H1 (cell line): ENCODE measurements at regions not wholly inside any gene's neighbourhood (a gene's known extent, or its start where the extent isn't known, plus 50 kb on each side); places are given as distances from the start of the nearest gene placed in this dataset.

Experiments
- CTCF ChIA-PET: fragments of 300-600 bp; sonication (Branson Sonifier 250); formaldehyde crosslinking; loops from one replicate; lab custom pipeline; 2021; ENCODE audit not compliant: partially characterized antibody; lab: Charles Lee
- POLR2A ChIA-PET: fragments of 300-600 bp; sonication (Branson Sonifier 250); formaldehyde crosslinking; loops from one replicate; lab custom pipeline; 2021; ENCODE audit warnings: inconsistent platforms; ENCODE audit not compliant: partially characterized antibody; lab: Charles Lee
- DNase-seq, 2 experiments: peaks; one replicate each; pipeline versions ENCODE4 v3.0.0 to v3.0.0-alpha.2; 2010 to 2022; ENCODE audit warnings: low spot score in 2 of 2, low read depth in 1 of 2, mixed read lengths in 1 of 2
- FAIRE-seq: peaks from 2 replicates; lab custom pipeline; 2011; peaks lifted over from hg19 to GRCh38; lab: Jason Lieb, UNC
- H2AFZ ChIP-seq: 2 replicates; pipeline ENCODE4 v1.8.1; 2012; ENCODE audit warnings: low read length, inconsistent platforms
- H2AK5ac ChIP-seq: 2 replicates; pipeline ENCODE4 v1.6.1; 2013; ENCODE audit warnings: low read depth, low read length
- H2BK120ac ChIP-seq: replicated peaks from 2 replicates; pipeline ENCODE3; 2013; ENCODE audit warnings: low read depth, low read length, inconsistent platforms
- H2BK12ac ChIP-seq: 2 replicates; pipeline ENCODE4 v1.6.1; 2013; ENCODE audit warnings: low read depth, low read length
- H2BK15ac ChIP-seq: 2 replicates; pipeline ENCODE4 v1.6.1; 2013; ENCODE audit warnings: low read length
- H2BK20ac ChIP-seq: 2 replicates; pipeline ENCODE4 v1.6.1; 2013; ENCODE audit warnings: low read length
- H2BK5ac ChIP-seq: 2 replicates; pipeline ENCODE4 v1.6.1; 2013; ENCODE audit warnings: low read depth, low read length
- H3K14ac ChIP-seq: 2 replicates; pipeline ENCODE4 v1.6.1; 2013; ENCODE audit warnings: inconsistent platforms; ENCODE audit not compliant: insufficient read length
- H3K18ac ChIP-seq: 2 replicates; pipeline ENCODE4 v1.6.1; 2013; ENCODE audit warnings: low read length; ENCODE audit errors: extremely low read depth
- H3K23ac ChIP-seq: 2 replicates; pipeline ENCODE4 v1.6.1; 2013; ENCODE audit warnings: inconsistent platforms; ENCODE audit not compliant: insufficient read length
- H3K23me2 ChIP-seq: 2 replicates; pipeline ENCODE4 v1.6.1; 2013; ENCODE audit warnings: low read depth, low read length
- H3K27ac ChIP-seq: 2 replicates; pipeline ENCODE4 v1.6.1; 2011; ENCODE audit warnings: low read depth, low read length, inconsistent platforms
- H3K27me3 ChIP-seq, 4 experiments: replicated peaks in 1 of 4; 1 replicate in 1 of 4; 2 replicates in 3 of 4; pipeline versions ENCODE4 v1.6.1 to v1.8.1; 2011 to 2013; ENCODE audit warnings: low read length in 3 of 4, mild to moderate bottlenecking in 3 of 4, inconsistent platforms in 2 of 4, mixed read lengths in 2 of 4, moderate library complexity in 1 of 4; ENCODE audit not compliant: control insufficient read depth in 3 of 4, insufficient read depth in 3 of 4; ENCODE audit errors: extremely low read depth in 1 of 4
- H3K36me3 ChIP-seq, 4 experiments: 2 replicates each; pipeline versions ENCODE4 v1.6.1 to v1.8.1; 2011 to 2013; ENCODE audit warnings: mild to moderate bottlenecking in 4 of 4, low read length in 3 of 4, moderate library complexity in 2 of 4, control low read depth in 1 of 4, inconsistent platforms in 1 of 4; ENCODE audit not compliant: insufficient read depth in 4 of 4, control insufficient read depth in 2 of 4
- H3K4ac ChIP-seq: replicated peaks from 2 replicates; pipeline ENCODE3; 2013; ENCODE audit warnings: low read length, low read depth, mixed read lengths, inconsistent platforms; ENCODE audit not compliant: insufficient read length
- H3K4me1 ChIP-seq, 4 experiments: replicated peaks in 1 of 4; 1 replicate in 1 of 4; 2 replicates in 3 of 4; pipeline versions ENCODE4 v1.6.1 to v1.8.1; 2011 to 2013; ENCODE audit warnings: low read length in 3 of 4, inconsistent platforms in 2 of 4, mixed read lengths in 1 of 4; ENCODE audit not compliant: insufficient read depth in 4 of 4, control insufficient read depth in 3 of 4
- H3K4me2 ChIP-seq, 2 experiments: 2 replicates each; pipeline versions ENCODE4 v1.6.1 to v1.8.1; 2011 to 2013; ENCODE audit warnings: low read depth in 2 of 2, low read length in 2 of 2, control low read depth in 1 of 2, inconsistent platforms in 1 of 2, mild to moderate bottlenecking in 1 of 2; ENCODE audit not compliant: insufficient read depth in 1 of 2
- H3K4me3 ChIP-seq, 4 experiments: fragments of 200-600, 300-600 bp in 1 of 4; sonication (generic), shearing (Covaris generic), sonication (Bioruptor Twin) in 1 of 4; 2 replicates each; pipeline versions ENCODE4 v1.5.1 to v1.8.1; 2011 to 2016; ENCODE audit warnings: low read length in 4 of 4, low read depth in 3 of 4, control low read depth in 2 of 4, inconsistent platforms in 2 of 4, mild to moderate bottlenecking in 2 of 4, mixed read lengths in 1 of 4, moderate library complexity in 1 of 4; ENCODE audit not compliant: insufficient read depth in 2 of 4; ENCODE audit errors: extremely low read depth in 1 of 4
- H3K56ac ChIP-seq: replicated peaks from 2 replicates; pipeline ENCODE3; 2013; ENCODE audit warnings: low read depth, mild to moderate bottlenecking, mixed read lengths, low read length, inconsistent platforms; ENCODE audit not compliant: insufficient read length
- H3K79me1 ChIP-seq: 2 replicates; pipeline ENCODE4 v1.6.1; 2013; ENCODE audit warnings: low read depth, low read length, control low read depth
- H3K79me2 ChIP-seq, 2 experiments: 2 replicates each; pipeline versions ENCODE4 v1.6.1 to v1.8.1; 2012 to 2013; ENCODE audit warnings: low read length in 2 of 2, mild to moderate bottlenecking in 2 of 2, inconsistent platforms in 1 of 2; ENCODE audit not compliant: insufficient read depth in 2 of 2, control insufficient read depth in 1 of 2
- H3K9ac ChIP-seq, 4 experiments: replicated peaks in 1 of 4; 1 replicate in 1 of 4; 2 replicates in 3 of 4; pipeline versions ENCODE4 v1.6.1 to v1.8.1; 2011 to 2013; ENCODE audit warnings: low read depth in 3 of 4, low read length in 3 of 4, control low read depth in 2 of 4, mild to moderate bottlenecking in 2 of 4, moderate library complexity in 2 of 4, inconsistent platforms in 1 of 4; ENCODE audit errors: extremely low read depth in 1 of 4
- H3K9me3 ChIP-seq, 2 experiments: 2 replicates each; pipeline versions ENCODE4 v1.6.1 to v1.8.1; 2012 to 2013; ENCODE audit warnings: mild to moderate bottlenecking in 2 of 2, moderate library complexity in 2 of 2, control low read depth in 1 of 2, inconsistent platforms in 1 of 2, low read depth in 1 of 2, low read length in 1 of 2, mixed read lengths in 1 of 2; ENCODE audit not compliant: insufficient read depth in 2 of 2
- H4K20me1 ChIP-seq, 2 experiments: replicated peaks in 1 of 2; 2 replicates each; pipeline versions ENCODE3 to v1.8.1; 2011 to 2013; ENCODE audit warnings: inconsistent platforms in 2 of 2, low read length in 2 of 2, mild to moderate bottlenecking in 1 of 2; ENCODE audit not compliant: insufficient read depth in 2 of 2, control insufficient read depth in 1 of 2
- H4K5ac ChIP-seq: 2 replicates; pipeline ENCODE4 v1.6.1; 2013; ENCODE audit warnings: low read length, low read depth, mixed read lengths, inconsistent platforms; ENCODE audit not compliant: insufficient read length
- H4K8ac ChIP-seq: 2 replicates; pipeline ENCODE4 v1.8.0; 2013; ENCODE audit warnings: mild to moderate bottlenecking, moderate library complexity, low read length, inconsistent platforms; ENCODE audit not compliant: insufficient read depth; ENCODE audit errors: extremely low read depth
- H4K91ac ChIP-seq: replicated peaks from 2 replicates; pipeline ENCODE3; 2013; ENCODE audit warnings: low read length, mixed read lengths, inconsistent platforms; ENCODE audit not compliant: insufficient read length
- EZH2 ChIP-seq: fragments of 200-600 bp; sonication (generic); IDR thresholded peaks from 2 replicates; pipeline ENCODE4 v1.7.1; 2012; ENCODE audit warnings: low read depth, mild to moderate bottlenecking, moderate library complexity, low read length, inconsistent platforms; ENCODE audit not compliant: severe bottlenecking
- GTF2F1 ChIP-seq: IDR thresholded peaks from 2 replicates; pipeline ENCODE4 v1.6.1; 2012; ENCODE audit warnings: low read depth, low read length, improper control_type of control experiment, borderline replicate concordance
- KDM4A ChIP-seq: IDR thresholded peaks from one replicate; pipeline ENCODE4 v1.7.1; 2012; ENCODE audit warnings: low read depth, mild to moderate bottlenecking, moderate library complexity, low read length, inconsistent platforms; ENCODE audit not compliant: severe bottlenecking
- MAFK ChIP-seq: IDR thresholded peaks from 2 replicates; pipeline ENCODE4 v1.6.1; 2012; ENCODE audit warnings: low read depth, mild to moderate bottlenecking, improper control_type of control experiment, low read length
- POLR2A ChIP-seq, 2 experiments: IDR thresholded peaks; 1 replicate in 1 of 2; 2 replicates in 1 of 2; pipeline ENCODE4 v1.6.1; 2011; ENCODE audit warnings: low read depth in 2 of 2, low read length in 2 of 2, mild to moderate bottlenecking in 2 of 2; ENCODE audit errors: control extremely low read depth in 1 of 2
- RBBP5 ChIP-seq: IDR thresholded peaks from 2 replicates; pipeline ENCODE4 v1.7.1; 2012; ENCODE audit warnings: low read depth, mild to moderate bottlenecking, inconsistent platforms, low read length, moderate library complexity, borderline replicate concordance
- SIRT6 ChIP-seq: IDR thresholded peaks from one replicate; pipeline ENCODE4 v1.7.1; 2012; ENCODE audit warnings: low read length, inconsistent platforms
- SIX5 ChIP-seq: IDR thresholded peaks from 2 replicates; pipeline ENCODE4 v1.6.1; 2011; ENCODE audit warnings: mild to moderate bottlenecking, low read depth, low read length
- SP2 ChIP-seq: IDR thresholded peaks from 2 replicates; pipeline ENCODE4 v1.6.1; 2012; ENCODE audit warnings: mild to moderate bottlenecking, low read length, inconsistent platforms
- SUZ12 ChIP-seq: fragments of 200-600 bp; sonication (generic); IDR thresholded peaks from 2 replicates; pipeline ENCODE4 v1.6.1; 2012; ENCODE audit warnings: mild to moderate bottlenecking, inconsistent platforms, low read length, moderate library complexity, mixed read lengths
- TEAD4 ChIP-seq: IDR thresholded peaks from 2 replicates; pipeline ENCODE4 v1.6.1; 2012; ENCODE audit warnings: low read depth, low read length, inconsistent platforms, mixed read lengths
- YY1 ChIP-seq: IDR thresholded peaks from 2 replicates; pipeline ENCODE4 v1.6.1; 2011; ENCODE audit warnings: low read depth, mild to moderate bottlenecking, low read length
- TF ChIP-seq, protein P1 (sequence below): IDR thresholded peaks from 2 replicates; pipeline ENCODE4 v1.6.1; 2011; ENCODE audit warnings: low read depth, mild to moderate bottlenecking, low read length; ENCODE audit not compliant: insufficient read depth

- H2AK5ac ChIP-seq: no peak overlapping the region
- H4K5ac ChIP-seq: no peak overlapping the region
- H3K36me3 ChIP-seq: no peaks in the 10 kb centered on the region
- no peak overlapping the region for H3K56ac ChIP-seq
- no peaks in the 10 kb centered on the region for H3K79me1 ChIP-seq
- CTCF ChIA-PET: no interaction called here
- no peak overlapping the region for H3K18ac ChIP-seq
- H4K8ac ChIP-seq: no peak overlapping the region
- TF ChIP-seq TEAD4 (no peak), SIRT6 (no peak), EZH2 (no peak), SIX5 (no peak), KDM4A (no peak), MAFK (no peak), SUZ12 (no peak), POLR2A (IDR thresholded peaks at IDR 0.05; ENCODE audit: control extremely low read depth in 1 of 2, low read depth in 2 of 2, low read length in 2 of 2) (no peak), RBBP5 (no peak), GTF2F1 (no peak), YY1 (no peak), SP2 (no peak)
- TF ChIP-seq, protein P1, sequence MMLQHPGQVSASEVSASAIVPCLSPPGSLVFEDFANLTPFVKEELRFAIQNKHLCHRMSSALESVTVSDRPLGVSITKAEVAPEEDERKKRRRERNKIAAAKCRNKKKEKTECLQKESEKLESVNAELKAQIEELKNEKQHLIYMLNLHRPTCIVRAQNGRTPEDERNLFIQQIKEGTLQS: no peak
- no peak overlapping the region for H3K14ac ChIP-seq
- peaks cover 0 to 2% of the 10 kb centered on the region in 2 experiments; a peak in 1 of 4 replicates for H3K9me3 ChIP-seq
- no peak overlapping the region for H2BK5ac ChIP-seq
- no peak overlapping the region for H3K9ac ChIP-seq
- H3K23ac ChIP-seq: no peak overlapping the region
- DNase-seq (no peak), FAIRE-seq (no peak)
- no peak overlapping the region for H2BK20ac ChIP-seq
- H2AFZ ChIP-seq: no peak overlapping the region
- H3K4me3 ChIP-seq: no peak overlapping the region
- no peak overlapping the region for H3K27ac ChIP-seq
- H3K27me3 ChIP-seq: no peaks in the 10 kb centered on the region
- no peak overlapping the region for H3K4me2 ChIP-seq
- no peak overlapping the region for H2BK12ac ChIP-seq
- H4K91ac ChIP-seq: no peak overlapping the region
- POLR2A ChIA-PET: no interaction called here
- no peaks in the 10 kb centered on the region for H3K79me2 ChIP-seq
- H4K20me1 ChIP-seq: no peaks in the 10 kb centered on the region
- no peak overlapping the region for H3K4ac ChIP-seq
- no peak overlapping the region for H2BK15ac ChIP-seq
- no peaks in the 10 kb centered on the region for H3K4me1 ChIP-seq
- no peak overlapping the region for H2BK120ac ChIP-seq
- H3K23me2 ChIP-seq: no peaks in the 10 kb centered on the region
Measured at GRCh38 chr12:5308216-5308615, 123.7 kb upstream of the NTF3 start.
